Femur (tissue), 1 donor: ENCODE measurements at regions not wholly inside any gene's neighbourhood (a gene's known extent, or its start where the extent isn't known, plus 50 kb on each side); places are given as distances from the start of the nearest gene placed in this dataset.
"Not testable (repeated sequence)": the region's sequence is repeated elsewhere in the genome, so short reads cannot be mapped to it uniquely, and the experiment has no call there.

Experiments
- DNase-seq: peaks from one replicate; pipeline ENCODE4 v3.0.0-alpha.2; 2017

DNA sequence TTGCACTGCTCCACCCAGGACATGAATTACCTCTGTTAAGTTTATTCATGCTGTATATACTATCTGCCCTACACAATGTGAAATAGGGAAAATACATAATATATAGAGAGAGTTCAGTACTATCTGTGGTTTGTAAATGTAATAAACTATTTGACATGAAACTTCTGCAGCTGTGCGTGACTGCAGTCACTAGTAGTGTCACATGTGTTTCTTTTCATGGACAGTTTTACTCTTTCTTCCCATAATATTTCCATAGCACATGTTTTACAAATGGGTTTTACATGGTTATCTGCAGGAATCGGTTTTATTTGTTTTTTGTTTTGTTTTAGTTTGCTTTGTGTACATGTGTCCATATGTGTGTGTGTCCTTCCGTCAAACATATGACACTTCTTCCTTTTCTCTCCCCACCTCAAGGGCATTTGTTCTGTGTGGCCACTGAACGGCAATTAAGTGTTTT, 1644.1 kb upstream of the FLRT2 start:
- no peak for DNase-seq

DNA sequence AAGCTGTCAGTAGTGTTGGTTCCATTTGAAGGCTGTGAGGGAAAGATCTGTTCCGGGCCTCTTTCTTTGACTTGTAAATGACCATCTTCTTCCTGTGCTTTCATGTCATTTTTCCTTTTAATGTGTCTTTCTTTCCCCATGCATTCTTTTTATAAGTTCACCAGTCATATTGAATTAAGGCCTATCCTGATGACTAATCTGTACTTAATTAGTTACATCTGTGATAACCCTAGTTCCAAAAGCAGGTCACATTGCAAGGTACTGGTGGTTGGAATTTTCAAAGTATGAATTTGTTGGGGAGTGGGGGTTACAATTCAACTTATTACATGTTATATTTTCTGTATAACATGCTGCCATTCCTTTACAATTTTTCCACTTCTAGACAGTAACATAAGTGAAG, 1642.1 kb upstream of the FLRT2 start:
- DNase-seq = no peak

GRCh38 chr14:83893447-83893846, 1636.5 kb upstream of the FLRT2 start:
- no peak for DNase-seq

DNA sequence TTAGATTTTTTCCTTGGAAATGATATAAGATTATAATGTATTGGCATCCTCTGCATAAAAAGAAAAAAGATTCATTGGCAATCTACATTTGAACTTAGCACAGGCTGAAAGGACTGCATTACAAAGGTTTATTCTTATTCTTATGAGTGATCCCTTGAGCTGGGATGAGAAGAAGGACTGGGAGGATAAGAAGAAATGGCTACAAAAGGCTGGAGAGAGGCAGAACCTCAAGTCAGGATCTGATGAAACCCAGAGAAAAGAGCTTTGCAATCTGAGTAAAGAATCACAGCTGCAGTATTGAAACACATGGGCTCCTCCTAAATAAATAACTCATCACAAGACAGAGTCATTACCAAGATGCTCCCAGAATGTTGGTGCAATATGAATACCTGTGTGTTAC, 1635.4 kb upstream of the FLRT2 start:
- no peak for DNase-seq

- not testable (repeated sequence) for DNase-seq
Observed at GRCh38 chr14:83898558-83898957, 1631.4 kb upstream of the FLRT2 start.

GRCh38 chr14:83899706-83900105, 1630.2 kb upstream of the FLRT2 start:
- no peak for DNase-seq

- DNase-seq = no peak
Observed at GRCh38 chr14:83905157-83905556, 1624.8 kb upstream of the FLRT2 start.

- DNase-seq = no peak
Observed at GRCh38 chr14:83908419-83908818, 1621.5 kb upstream of the FLRT2 start.

DNA sequence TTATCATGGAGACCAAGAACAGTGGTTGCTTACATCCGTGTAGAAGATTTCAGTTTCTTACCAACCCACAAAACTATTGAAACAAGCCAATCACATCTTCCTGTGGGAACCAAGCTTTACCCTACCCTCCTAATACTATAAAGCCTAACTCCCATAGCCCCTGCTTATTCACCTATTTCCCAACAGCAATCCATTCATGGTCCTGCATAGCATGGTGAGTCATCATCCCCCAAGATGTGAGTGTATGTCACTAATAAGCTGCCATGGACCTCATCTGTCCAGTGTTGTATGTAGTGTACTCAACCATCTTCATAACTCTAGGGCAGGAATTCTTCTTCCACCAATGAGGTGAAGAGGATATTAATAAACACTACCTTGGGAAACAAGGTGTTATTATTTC, 1620.4 kb upstream of the FLRT2 start:
- no peak for DNase-seq

- no peak for DNase-seq
Observed at GRCh38 chr14:83912032-83912642, 1617.8 kb upstream of the FLRT2 start.

DNA sequence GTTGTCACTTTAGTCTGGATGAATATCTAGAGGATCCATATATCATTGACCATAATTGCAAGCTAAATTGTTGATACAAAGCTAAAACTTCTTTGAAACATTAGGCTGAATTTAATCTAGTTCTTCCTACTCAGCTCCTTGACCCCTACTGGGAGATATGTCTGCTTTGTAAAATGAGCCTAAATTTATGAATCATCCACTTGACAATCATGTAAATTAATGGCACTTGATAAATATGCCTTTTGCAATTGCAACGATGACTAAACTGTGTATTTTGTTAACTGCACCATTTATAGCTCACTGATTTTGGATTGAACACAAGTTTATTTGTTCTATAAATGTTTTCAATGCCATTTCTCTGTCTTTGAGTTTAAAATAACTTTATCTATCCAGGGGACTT, 1616.5 kb upstream of the FLRT2 start:
- no peak for DNase-seq

GRCh38 chr14:83918546-83918945, 1611.4 kb upstream of the FLRT2 start:
- no peak for DNase-seq

- DNase-seq = not testable (repeated sequence)
Observed at GRCh38 chr14:83919675-83920074, 1610.3 kb upstream of the FLRT2 start.

DNA sequence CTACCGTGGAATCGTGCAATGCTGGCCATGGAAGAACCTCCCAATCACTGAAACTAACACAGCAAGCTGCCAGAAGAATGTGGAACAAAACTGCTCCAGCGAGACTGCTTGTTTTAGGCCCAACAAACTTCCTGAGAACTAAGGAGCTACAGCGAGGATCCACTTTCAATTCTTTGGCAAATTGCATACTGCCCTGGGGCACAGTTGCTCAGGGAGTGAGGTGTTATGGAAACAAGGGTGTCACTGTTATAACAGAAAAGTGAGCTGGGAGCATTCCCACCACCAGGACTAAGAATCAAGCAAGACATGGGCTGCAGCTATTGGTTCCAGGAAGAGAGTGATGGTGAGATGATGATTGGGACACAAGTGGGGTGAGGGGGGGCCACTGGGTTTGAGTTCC, 1606.1 kb upstream of the FLRT2 start:
- no peak for DNase-seq

DNA sequence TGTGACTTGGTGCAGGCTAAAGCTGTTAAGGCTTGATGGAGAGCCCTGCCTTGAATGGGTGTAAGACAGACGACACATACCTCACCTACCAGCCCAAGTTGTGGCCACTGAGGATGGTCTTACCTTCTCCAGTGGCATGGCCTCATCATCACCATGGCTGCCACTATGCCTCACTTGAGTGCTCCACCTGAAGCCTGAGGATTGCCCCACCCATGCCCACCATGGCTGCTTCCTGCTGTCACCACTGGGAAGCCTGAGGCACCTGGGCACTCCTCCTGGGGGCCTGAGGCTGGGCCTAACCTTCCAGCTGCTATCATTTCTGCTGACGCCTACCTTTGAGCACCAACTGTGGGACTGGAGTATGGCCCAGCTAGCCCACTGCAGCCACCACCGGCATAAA, 1605.7 kb upstream of the FLRT2 start:
- DNase-seq = no peak

GRCh38 chr14:83940253-83940652, 1589.7 kb upstream of the FLRT2 start:
- DNase-seq = no peak

GRCh38 chr14:83958359-83958758, 1571.6 kb upstream of the FLRT2 start:
- DNase-seq = no peak

GRCh38 chr14:83960832-83961512, 1569.0 kb upstream of the FLRT2 start:
- no peak for DNase-seq

DNA sequence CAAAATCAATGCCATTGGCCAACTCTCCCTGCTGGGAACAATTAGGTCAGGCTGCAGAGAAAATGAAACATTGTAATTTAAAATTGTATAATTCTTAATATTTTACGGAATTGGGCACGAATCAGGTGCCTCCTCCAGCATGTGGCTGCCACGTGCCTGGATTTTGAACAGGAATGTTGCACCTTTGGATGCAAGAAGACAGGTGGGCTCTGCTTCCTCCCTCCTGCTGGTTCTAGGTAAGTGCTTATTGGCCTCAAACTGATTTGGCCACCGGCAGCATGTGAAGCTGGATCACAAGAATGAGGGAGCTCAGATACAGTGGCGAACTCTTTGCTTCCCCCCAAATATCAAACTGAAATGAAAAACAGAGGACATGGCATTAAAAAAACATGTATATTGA, 1559.9 kb upstream of the FLRT2 start:
- no peak for DNase-seq

GRCh38 chr14:83972631-83973030, 1557.3 kb upstream of the FLRT2 start:
- DNase-seq = no peak

DNA sequence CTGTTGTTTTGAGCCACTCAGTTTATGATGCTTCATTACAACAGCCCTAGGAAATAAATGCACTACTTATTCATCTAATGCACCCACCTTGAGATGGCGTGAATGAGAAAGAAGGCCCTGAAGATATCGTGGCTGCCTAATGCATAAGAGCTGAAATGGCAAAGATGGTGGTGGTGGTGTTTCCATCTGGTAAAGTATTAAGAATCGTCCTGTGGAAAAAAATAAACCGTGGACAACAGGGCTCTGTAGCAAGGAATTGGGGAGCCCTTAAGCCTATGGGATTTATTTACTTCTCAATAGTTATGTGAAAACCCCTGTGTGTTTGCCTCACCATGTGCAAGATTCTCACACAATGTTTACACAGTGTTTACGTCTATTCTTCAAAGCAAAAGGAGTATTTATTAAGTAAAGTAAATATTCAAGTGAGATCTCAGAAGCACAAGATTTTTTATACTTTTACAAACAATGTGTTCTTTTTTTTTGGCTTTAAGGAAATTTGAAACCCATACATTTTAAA, 1555.2 kb upstream of the FLRT2 start:
- DNase-seq = no peak

DNA sequence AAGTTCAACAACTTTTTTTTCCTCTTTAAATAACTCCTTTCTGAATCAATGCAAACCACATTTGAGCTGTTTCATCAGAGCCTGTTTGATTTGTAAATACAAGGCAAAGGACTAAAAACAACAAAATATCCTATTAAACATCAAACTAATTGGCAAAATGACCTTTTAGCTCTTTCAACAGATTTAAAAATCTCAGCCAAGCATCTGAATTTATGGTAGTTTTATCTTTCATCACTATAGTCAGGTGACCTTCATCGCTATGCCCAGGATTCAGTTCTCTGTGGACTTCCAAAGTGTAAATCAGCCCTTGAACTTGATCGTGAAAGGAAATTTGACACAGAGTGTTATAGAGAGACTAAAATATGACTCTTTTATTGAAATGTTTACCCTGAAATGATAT, 1554.5 kb upstream of the FLRT2 start:
- DNase-seq = no peak

- DNase-seq = peak; percentile 68
Observed at GRCh38 chr14:83975841-83976770, 1553.8 kb upstream of the FLRT2 start.

DNA sequence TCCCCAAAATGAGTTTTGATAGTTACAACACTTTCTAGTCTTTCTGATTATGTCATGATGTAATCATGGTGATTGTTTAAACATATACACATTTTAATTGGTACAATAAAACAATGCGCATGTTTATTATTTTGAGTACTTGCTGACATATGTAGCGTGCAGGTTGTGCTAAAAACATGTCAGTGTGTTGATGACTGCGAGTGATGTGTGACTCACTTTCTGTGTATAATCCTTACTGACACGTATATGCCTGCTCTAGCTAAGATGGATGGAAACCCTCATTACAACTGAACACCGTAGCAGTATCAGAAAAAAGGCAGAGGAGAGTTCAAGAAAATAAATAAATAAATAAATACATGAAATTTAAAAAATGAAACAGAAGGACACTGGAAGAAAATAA, 1552.4 kb upstream of the FLRT2 start:
- no peak for DNase-seq
